ENCODE measurements at regions not wholly inside any gene's neighbourhood (a gene's known extent, or its start where the extent isn't known, plus 50 kb on each side); places are given as distances from the start of the nearest gene placed in this dataset.
A peak's percentile ranks its signal among the peaks of the same experiment; 100 is the strongest.

DNA sequence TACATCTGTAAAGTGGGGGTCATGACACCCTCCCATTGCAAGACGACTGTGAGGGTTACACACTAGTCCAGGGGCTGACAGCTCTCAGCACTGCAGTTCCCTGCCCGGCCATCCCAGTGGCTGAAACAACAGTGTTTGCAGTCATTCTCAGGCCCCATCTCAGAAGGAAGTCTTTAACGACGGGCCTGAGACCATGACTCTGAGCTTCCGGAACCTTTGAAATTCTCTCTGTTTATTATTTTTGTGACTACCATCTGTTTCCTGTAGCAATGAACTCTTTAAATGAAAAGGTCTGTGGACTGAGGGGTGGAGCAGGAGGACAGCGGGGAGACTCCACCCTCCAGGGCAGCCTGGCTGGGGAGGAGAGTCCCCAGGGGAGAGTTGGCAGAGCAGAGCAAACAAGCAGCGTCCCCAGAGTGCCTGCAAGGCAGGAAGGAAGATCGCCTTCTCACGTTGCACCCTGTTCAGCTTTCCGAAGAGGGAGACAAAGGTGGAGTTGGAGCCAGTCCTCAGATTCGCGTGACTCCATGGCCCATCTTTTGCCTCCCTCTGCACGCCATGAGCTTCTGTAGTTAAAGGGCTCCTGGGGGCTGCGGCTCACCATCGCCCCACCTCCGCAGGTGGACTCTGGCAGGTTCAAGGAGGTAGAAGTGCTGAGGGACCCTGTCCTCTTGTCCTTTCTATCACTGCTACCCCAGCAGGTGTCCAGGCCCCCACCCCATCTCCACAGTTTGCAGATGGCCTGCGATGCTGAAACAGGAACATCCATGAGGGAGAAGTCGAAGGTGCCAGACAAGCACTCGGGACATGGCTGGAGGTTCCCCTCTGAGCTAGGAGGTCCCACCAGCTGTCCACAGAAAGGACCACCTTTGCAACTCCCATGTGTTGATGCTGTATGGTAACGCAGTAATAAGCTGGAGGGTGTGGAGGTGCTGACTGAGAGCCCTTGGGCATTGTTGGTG is 525.8 kb upstream of the PROK2 start:
- no peak for TF ChIP-seq CTCF (IDR thresholded peaks at IDR 0.05)

GRCh38 chr3:72309661-72310418 is 524.9 kb upstream of the PROK2 start:
- no peak for TF ChIP-seq CTCF (IDR thresholded peaks at IDR 0.05)

DNA sequence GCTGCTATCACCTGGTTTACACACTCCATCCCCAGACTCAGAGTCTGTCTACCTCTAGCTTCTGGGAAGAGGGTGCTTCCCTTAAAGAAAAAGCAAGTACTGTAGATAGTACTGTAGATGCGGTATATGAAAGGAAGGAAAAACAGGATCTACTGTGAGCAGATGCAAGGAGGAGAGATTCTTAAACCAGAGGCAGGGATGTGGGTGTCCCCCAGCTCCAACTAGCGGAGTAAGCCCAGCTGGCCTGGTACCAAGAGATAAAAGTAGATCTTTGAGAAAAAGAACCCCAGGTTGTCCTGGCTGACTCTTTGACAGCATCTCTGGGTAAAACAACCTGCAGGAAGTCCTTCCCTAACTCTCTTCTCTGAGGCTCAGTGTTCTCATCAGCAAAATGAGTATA is 523.7 kb upstream of the PROK2 start:
- no peak for TF ChIP-seq CTCF (IDR thresholded peaks at IDR 0.05)

- no peak for TF ChIP-seq CTCF (IDR thresholded peaks at IDR 0.05)
Observed at GRCh38 chr3:72307438-72308115, 522.6 kb upstream of the PROK2 start.

DNA sequence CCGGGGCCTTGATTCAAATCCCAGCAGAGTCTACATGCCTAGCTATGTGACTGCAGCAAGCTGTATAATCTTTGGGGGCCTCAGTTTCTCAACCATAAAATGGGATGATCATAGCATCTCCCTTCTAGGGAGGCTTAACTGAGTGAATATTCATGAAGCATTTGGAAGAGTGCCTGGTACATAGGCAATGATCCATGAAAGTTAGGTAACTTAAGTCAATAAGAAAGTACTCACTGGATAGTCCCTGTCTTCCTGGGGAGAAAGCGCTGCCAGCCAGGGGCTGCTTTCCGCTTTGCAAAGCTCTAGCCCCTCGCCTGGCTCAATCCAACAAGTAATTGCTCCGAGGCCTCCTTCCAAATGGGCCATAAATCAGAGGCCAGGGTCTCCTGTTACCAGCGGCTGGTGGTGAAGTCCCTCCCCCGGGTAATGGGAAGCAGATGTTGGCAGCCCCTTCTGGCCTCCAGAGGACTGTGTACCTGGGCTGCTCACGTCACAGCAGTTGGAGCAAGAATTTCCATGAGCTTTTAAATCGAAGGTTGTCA is 521.9 kb upstream of the PROK2 start:
- peak; percentile 34; the same call in 1 of the 2 replicates for TF ChIP-seq CTCF (IDR thresholded peaks at IDR 0.05)

DNA sequence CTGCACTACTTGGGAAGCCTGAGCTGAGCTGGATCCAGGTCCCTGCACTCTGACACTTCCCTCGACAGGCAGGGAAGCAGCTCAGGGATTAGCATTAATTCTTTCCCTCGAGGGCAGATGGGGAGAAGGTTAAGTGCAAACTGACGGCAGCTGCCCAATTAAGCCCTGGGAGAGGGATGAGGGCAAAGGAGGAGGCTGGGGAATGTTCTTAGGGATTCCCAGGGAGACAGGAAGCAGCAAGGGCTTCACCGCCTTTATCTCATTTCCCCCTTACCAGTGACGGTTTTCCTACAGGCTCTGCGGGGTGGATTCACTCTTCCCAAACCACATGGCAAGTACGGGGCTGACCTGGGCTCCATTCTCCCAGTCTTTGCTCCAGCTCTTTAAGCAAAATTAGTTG is 519.0 kb upstream of the PROK2 start:
- TF ChIP-seq CTCF (IDR thresholded peaks at IDR 0.05), result no peak

DNA sequence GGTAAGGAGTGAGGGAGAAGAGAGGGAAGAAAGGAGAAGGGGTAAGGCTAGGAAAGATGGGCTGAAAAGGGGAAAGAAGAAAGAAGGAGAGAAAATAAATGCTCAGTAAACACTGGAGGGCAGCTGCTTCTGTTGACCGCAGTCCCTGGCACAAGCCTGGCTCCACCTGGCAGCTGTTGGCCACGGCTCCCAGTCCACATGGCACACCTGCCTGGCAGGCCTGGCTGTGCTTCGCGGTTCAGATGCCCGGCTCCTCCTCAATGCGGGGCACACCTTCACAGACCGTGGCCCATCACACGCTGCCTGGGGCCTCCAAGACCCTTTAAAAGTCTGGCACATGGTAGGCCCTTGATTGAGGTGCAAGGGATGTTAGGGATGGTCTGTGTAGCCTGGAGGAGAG is 516.8 kb upstream of the PROK2 start:
- no peak for TF ChIP-seq CTCF (IDR thresholded peaks at IDR 0.05)
